ENCODE measurements at regions not wholly inside any gene's neighbourhood (a gene's known extent, or its start where the extent isn't known, plus 50 kb on each side); places are given as distances from the start of the nearest gene placed in this dataset.

- TF ChIP-seq EZH2 (IDR thresholded peaks at IDR 0.05; ENCODE audit: low read length, missing control alignments): no peak
- no peak for TF ChIP-seq CTCF (conservative IDR thresholded peaks at IDR 0.05 in 1 of 2, IDR thresholded peaks at IDR 0.05 in 1 of 2; ENCODE audit: low read depth in 1 of 2, low read length in 2 of 2)
- Histone ChIP-seq H3K9ac (ENCODE audit: insufficient read depth, low read length) (no peak overlapping the region), H3K36me3 (ENCODE audit: control insufficient read depth, insufficient read depth, low read length) (no peaks in the 10 kb centered on the region), H3K4me1 (ENCODE audit: control insufficient read depth, extremely low read depth, insufficient read depth, low read length) (no peaks in the 10 kb centered on the region), H3K79me2 (ENCODE audit: control insufficient read depth, insufficient read depth, low read length) (no peaks in the 10 kb centered on the region), H3K9me3 (ENCODE audit: control insufficient read depth, insufficient read depth, low read depth, low read length) (no peaks in the 10 kb centered on the region), H3K27me3 (ENCODE audit: control insufficient read depth, insufficient read depth, low read length) (no peaks in the 10 kb centered on the region), H3K4me3 (replicated peaks in 1 of 4; ENCODE audit: control extremely low read depth in 1 of 4, insufficient read depth in 1 of 4, low read depth in 3 of 4, low read length in 4 of 4) (no peak overlapping the region), H3K4me2 (ENCODE audit: extremely low read depth, insufficient read depth, low read length) (no peak overlapping the region), H2AFZ (ENCODE audit: low read length) (no peak overlapping the region), H4K20me1 (ENCODE audit: control insufficient read depth, extremely low read depth, insufficient read depth, low read length) (no peaks in the 10 kb centered on the region), H3K27ac (ENCODE audit: insufficient read depth, low read length) (no peak overlapping the region)
- DNase-seq (ENCODE audit: low read depth in 2 of 2): no peak
Measured at GRCh38 chr4:101701551-101701950, 89.0 kb upstream of the BANK1 start.

GRCh38 chr4:101699441-101700124 lies 90.9 kb upstream of the BANK1 start:
- Histone ChIP-seq H3K4me1 (ENCODE audit: control insufficient read depth, extremely low read depth, insufficient read depth, low read length) (no peaks in the 10 kb centered on the region), H3K9ac (ENCODE audit: insufficient read depth, low read length) (no peak overlapping the region), H3K27me3 (ENCODE audit: control insufficient read depth, insufficient read depth, low read length) (no peaks in the 10 kb centered on the region), H3K9me3 (ENCODE audit: control insufficient read depth, insufficient read depth, low read depth, low read length) (no peaks in the 10 kb centered on the region), H3K79me2 (ENCODE audit: control insufficient read depth, insufficient read depth, low read length) (no peaks in the 10 kb centered on the region), H3K36me3 (ENCODE audit: control insufficient read depth, insufficient read depth, low read length) (no peaks in the 10 kb centered on the region), H3K4me3 (replicated peaks in 1 of 4; ENCODE audit: control extremely low read depth in 1 of 4, insufficient read depth in 1 of 4, low read depth in 3 of 4, low read length in 4 of 4) (no peak overlapping the region), H3K4me2 (ENCODE audit: extremely low read depth, insufficient read depth, low read length) (no peak overlapping the region), H2AFZ (ENCODE audit: low read length) (no peak overlapping the region), H3K27ac (ENCODE audit: insufficient read depth, low read length) (no peak overlapping the region), H4K20me1 (ENCODE audit: control insufficient read depth, extremely low read depth, insufficient read depth, low read length) (no peaks in the 10 kb centered on the region)
- no peak for DNase-seq (ENCODE audit: low read depth in 2 of 2)
- no peak for TF ChIP-seq EZH2 (IDR thresholded peaks at IDR 0.05; ENCODE audit: low read length, missing control alignments)
- no peak for TF ChIP-seq CTCF (conservative IDR thresholded peaks at IDR 0.05 in 1 of 2, IDR thresholded peaks at IDR 0.05 in 1 of 2; ENCODE audit: low read depth in 1 of 2, low read length in 2 of 2)

- Histone ChIP-seq H2AFZ (ENCODE audit: low read length) (no peak overlapping the region), H3K9ac (ENCODE audit: insufficient read depth, low read length) (no peak overlapping the region), H3K4me1 (ENCODE audit: control insufficient read depth, extremely low read depth, insufficient read depth, low read length) (no peaks in the 10 kb centered on the region), H3K36me3 (ENCODE audit: control insufficient read depth, insufficient read depth, low read length) (no peaks in the 10 kb centered on the region), H3K4me2 (ENCODE audit: extremely low read depth, insufficient read depth, low read length) (no peak overlapping the region), H3K9me3 (ENCODE audit: control insufficient read depth, insufficient read depth, low read depth, low read length) (no peaks in the 10 kb centered on the region), H3K27ac (ENCODE audit: insufficient read depth, low read length) (no peak overlapping the region), H3K79me2 (ENCODE audit: control insufficient read depth, insufficient read depth, low read length) (no peaks in the 10 kb centered on the region), H3K4me3 (replicated peaks in 1 of 4; ENCODE audit: control extremely low read depth in 1 of 4, insufficient read depth in 1 of 4, low read depth in 3 of 4, low read length in 4 of 4) (no peak overlapping the region), H3K27me3 (ENCODE audit: control insufficient read depth, insufficient read depth, low read length) (no peaks in the 10 kb centered on the region), H4K20me1 (ENCODE audit: control insufficient read depth, extremely low read depth, insufficient read depth, low read length) (no peaks in the 10 kb centered on the region)
- no peak for TF ChIP-seq CTCF (conservative IDR thresholded peaks at IDR 0.05 in 1 of 2, IDR thresholded peaks at IDR 0.05 in 1 of 2; ENCODE audit: low read depth in 1 of 2, low read length in 2 of 2)
- no peak for TF ChIP-seq EZH2 (IDR thresholded peaks at IDR 0.05; ENCODE audit: low read length, missing control alignments)
- DNase-seq (ENCODE audit: low read depth in 2 of 2): no peak
Measured at GRCh38 chr4:101697266-101697665, 93.3 kb upstream of the BANK1 start.
